Astrocyte (in vitro differentiated cells and primary cell): ENCODE measurements at regions not wholly inside any gene's neighbourhood (a gene's known extent, or its start where the extent isn't known, plus 50 kb on each side); places are given as distances from the start of the nearest gene placed in this dataset.

ENCODE experiments used
- DNase-seq: peaks from one replicate; pipeline ENCODE4 v3.0.0-alpha.2; 2010; ENCODE audit warnings: low read depth
- FAIRE-seq: peaks from 2 replicates; lab custom pipeline; 2011; peaks lifted over from hg19 to GRCh38; lab: Jason Lieb, UNC
- H2AFZ ChIP-seq: 2 replicates; pipeline ENCODE4 v1.6.0; 2012; ENCODE audit warnings: low read depth, low read length, inconsistent platforms
- H3K27ac ChIP-seq: 2 replicates; pipeline ENCODE4 v1.5.1; 2011; ENCODE audit warnings: low read depth, low read length, inconsistent platforms
- H3K27me3 ChIP-seq: 2 replicates; pipeline ENCODE4 v1.6.0; 2011; ENCODE audit warnings: low read length, inconsistent platforms; ENCODE audit not compliant: insufficient read depth
- H3K36me3 ChIP-seq: 2 replicates; pipeline ENCODE4 v1.5.1; 2011; ENCODE audit warnings: low read length, inconsistent platforms; ENCODE audit not compliant: insufficient read depth
- H3K4me1 ChIP-seq: 2 replicates; pipeline ENCODE4 v1.5.1; 2011; ENCODE audit warnings: low read length, inconsistent platforms; ENCODE audit not compliant: insufficient read depth
- H3K4me2 ChIP-seq: 2 replicates; pipeline ENCODE4 v1.6.0; 2012; ENCODE audit warnings: low read length, inconsistent platforms
- H3K4me3 ChIP-seq: 2 replicates; pipeline ENCODE4 v1.5.1; 2011; ENCODE audit warnings: low read depth, mild to moderate bottlenecking, low read length, inconsistent platforms; ENCODE audit not compliant: insufficient read depth
- H3K79me2 ChIP-seq: 2 replicates; pipeline ENCODE4 v1.6.0; 2012; ENCODE audit warnings: mild to moderate bottlenecking, low read length, inconsistent platforms; ENCODE audit not compliant: insufficient read depth
- H3K9ac ChIP-seq: 2 replicates; pipeline ENCODE4 v1.6.0; 2012; ENCODE audit warnings: mild to moderate bottlenecking, low read length, inconsistent platforms
- H3K9me3 ChIP-seq: 2 replicates; pipeline ENCODE4 v1.5.1; 2012; ENCODE audit warnings: low read depth, mild to moderate bottlenecking, low read length, inconsistent platforms; ENCODE audit not compliant: insufficient read depth
- H4K20me1 ChIP-seq: 2 replicates; pipeline ENCODE4 v1.6.0; 2012; ENCODE audit warnings: low read length, inconsistent platforms; ENCODE audit not compliant: insufficient read depth
- H3K27ac Mint-ChIP-seq: one replicate; pipeline ENCODE4 v1.8.0; 2021; ENCODE audit warnings: mild to moderate bottlenecking, mixed read lengths; ENCODE audit not compliant: unreplicated experiment
- H3K27me3 Mint-ChIP-seq: one replicate; pipeline ENCODE4 v1.8.0; 2021; ENCODE audit warnings: low read depth, mixed read lengths; ENCODE audit not compliant: unreplicated experiment
- H3K36me3 Mint-ChIP-seq: one replicate; pipeline ENCODE4 v1.8.0; 2021; ENCODE audit warnings: low read depth, mixed read lengths; ENCODE audit not compliant: unreplicated experiment
- H3K4me1 Mint-ChIP-seq: one replicate; pipeline ENCODE4 v1.8.0; 2021; ENCODE audit warnings: low read depth, mixed read lengths; ENCODE audit not compliant: unreplicated experiment
- H3K4me3 Mint-ChIP-seq: one replicate; pipeline ENCODE4 v1.8.0; 2021; ENCODE audit warnings: mild to moderate bottlenecking, moderate library complexity, mixed read lengths; ENCODE audit not compliant: unreplicated experiment
- H3K9me3 Mint-ChIP-seq: one replicate; pipeline ENCODE4 v1.8.0; 2021; ENCODE audit warnings: mild to moderate bottlenecking, mixed read lengths; ENCODE audit not compliant: unreplicated experiment
- CTCF ChIP-seq: IDR thresholded peaks from 2 replicates; pipeline ENCODE4 v1.5.1; 2011; ENCODE audit warnings: low read depth, mild to moderate bottlenecking, inconsistent platforms, low read length, moderate library complexity; ENCODE audit not compliant: insufficient read depth
- EZH2 ChIP-seq: IDR thresholded peaks from 2 replicates; pipeline ENCODE4 v1.6.1; 2012; ENCODE audit warnings: mild to moderate bottlenecking, low read length, inconsistent platforms; ENCODE audit not compliant: insufficient read depth

- H3K79me2 ChIP-seq: no peaks in the 10 kb centered on the region
- Mint-ChIP-seq H3K27me3 (no peaks in the 10 kb centered on the region), H3K4me1 (peaks cover 8% of the 10 kb centered on the region), H3K36me3 (no peaks in the 10 kb centered on the region), H3K9me3 (no peaks in the 10 kb centered on the region), H3K27ac (no peak overlapping the region), H3K4me3 (no peak overlapping the region)
- no peak overlapping the region for H2AFZ ChIP-seq
- FAIRE-seq (no peak), DNase-seq (no peak)
- peaks cover 6% of the 10 kb centered on the region for H3K4me1 ChIP-seq
- no peaks in the 10 kb centered on the region for H3K9me3 ChIP-seq
- H3K27ac ChIP-seq: no peak overlapping the region
- no peaks in the 10 kb centered on the region for H3K36me3 ChIP-seq
- H3K4me3 ChIP-seq: no peak overlapping the region
- TF ChIP-seq EZH2 (no peak), CTCF (no peak)
- H3K27me3 ChIP-seq: no peaks in the 10 kb centered on the region
- no peak overlapping the region for H3K4me2 ChIP-seq
- H3K9ac ChIP-seq: no peak overlapping the region
- no peaks in the 10 kb centered on the region for H4K20me1 ChIP-seq
Measured at GRCh38 chr1:218891577-218891976, 282.1 kb upstream of the LYPLAL1 start.

- Mint-ChIP-seq H3K4me1 (no peaks in the 10 kb centered on the region), H3K36me3 (no peaks in the 10 kb centered on the region), H3K27ac (no peak overlapping the region), H3K27me3 (no peaks in the 10 kb centered on the region), H3K4me3 (no peak overlapping the region), H3K9me3 (no peaks in the 10 kb centered on the region)
- no peaks in the 10 kb centered on the region for H3K27me3 ChIP-seq
- H2AFZ ChIP-seq: no peak overlapping the region
- no peak for FAIRE-seq
- H3K4me3 ChIP-seq: no peak overlapping the region
- DNase-seq: no peak
- H3K9ac ChIP-seq: no peak overlapping the region
- no peaks in the 10 kb centered on the region for H4K20me1 ChIP-seq
- no peak for TF ChIP-seq CTCF
- no peak overlapping the region for H3K27ac ChIP-seq
- no peaks in the 10 kb centered on the region for H3K79me2 ChIP-seq
- no peaks in the 10 kb centered on the region for H3K36me3 ChIP-seq
- H3K4me1 ChIP-seq: no peaks in the 10 kb centered on the region
- H3K4me2 ChIP-seq: no peak overlapping the region
- no peaks in the 10 kb centered on the region for H3K9me3 ChIP-seq
Measured at GRCh38 chr1:218895064-218895587, 278.6 kb upstream of the LYPLAL1 start.

- Histone ChIP-seq H3K4me2 (no peak overlapping the region), H3K9me3 (no peaks in the 10 kb centered on the region), H4K20me1 (no peaks in the 10 kb centered on the region), H3K27me3 (no peaks in the 10 kb centered on the region), H3K4me1 (no peaks in the 10 kb centered on the region), H2AFZ (no peak overlapping the region), H3K27ac (no peak overlapping the region), H3K36me3 (no peaks in the 10 kb centered on the region), H3K79me2 (no peaks in the 10 kb centered on the region), H3K9ac (no peak overlapping the region), H3K4me3 (no peak overlapping the region)
- FAIRE-seq (no peak), DNase-seq (no peak)
- Mint-ChIP-seq H3K4me3 (no peak overlapping the region), H3K27ac (no peak overlapping the region), H3K4me1 (no peaks in the 10 kb centered on the region), H3K36me3 (no peaks in the 10 kb centered on the region), H3K9me3 (no peaks in the 10 kb centered on the region), H3K27me3 (no peaks in the 10 kb centered on the region)
- TF ChIP-seq CTCF: no peak
- no peak for TF ChIP-seq EZH2
Measured at GRCh38 chr1:218896202-218896601, 277.5 kb upstream of the LYPLAL1 start.
